ENCODE measurements at regions not wholly inside any gene's neighbourhood (a gene's known extent, or its start where the extent isn't known, plus 50 kb on each side); places are given as distances from the start of the nearest gene placed in this dataset.

DNA sequence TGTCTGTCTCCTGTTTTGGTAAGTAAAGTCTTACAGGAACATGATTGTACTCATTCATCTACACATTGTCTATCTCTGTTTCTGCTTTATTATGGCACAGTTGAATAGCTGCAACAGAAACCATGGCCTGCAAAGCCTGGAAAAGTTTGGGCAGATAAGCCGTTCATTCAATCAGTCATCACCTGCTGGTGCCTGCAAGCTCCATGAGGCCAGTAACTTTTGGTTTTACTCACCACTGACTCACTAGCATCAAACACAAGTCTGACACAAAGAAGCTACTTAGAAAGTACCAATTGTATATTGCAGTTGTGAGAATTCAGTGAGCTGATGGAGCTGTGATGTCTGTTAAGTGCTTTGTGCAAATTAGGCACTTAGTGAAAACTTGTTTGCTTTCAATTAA is 373.6 kb upstream of the SGCD start:
- CTCF ChIA-PET = no interaction called here
- Histone ChIP-seq H3K4me3 (replicated peaks in 1 of 3; ENCODE audit: insufficient read depth in 1 of 3, low read depth in 1 of 3, low read length in 3 of 3) (no peak overlapping the region), H3K27ac (ENCODE audit: insufficient read depth, low read depth, low read length) (no peak overlapping the region), H4K20me1 (replicated peaks; ENCODE audit: control insufficient read depth, extremely low read depth, insufficient read depth, low read length) (no peaks in the 10 kb centered on the region), H3K4me2 (ENCODE audit: insufficient read depth, low read length) (no peak overlapping the region), H3K9ac (replicated peaks; ENCODE audit: extremely low read depth, insufficient read depth, low read length) (no peak overlapping the region), H3K36me3 (ENCODE audit: control insufficient read depth in 2 of 2, extremely low read depth in 1 of 2, insufficient read depth in 2 of 2, low read length in 2 of 2) (no peaks in the 10 kb centered on the region), H3K4me1 (ENCODE audit: control insufficient read depth, extremely low read depth, insufficient read depth, low read length) (no peaks in the 10 kb centered on the region), H3K9me1 (replicated peaks; ENCODE audit: control insufficient read depth, extremely low read depth, insufficient read depth, low read length) (no peaks in the 10 kb centered on the region), H2AFZ (ENCODE audit: low read depth, low read length) (no peak overlapping the region), H3K79me2 (ENCODE audit: control insufficient read depth, insufficient read depth, low read length) (no peaks in the 10 kb centered on the region), H3K9me3 (replicated peaks; ENCODE audit: control insufficient read depth, insufficient read depth, low read length) (peaks cover 4% of the 10 kb centered on the region), H3K27me3 (ENCODE audit: control insufficient read depth in 2 of 2, insufficient read depth in 2 of 2, low read length in 2 of 2) (no peaks in the 10 kb centered on the region)
- intact Hi-C loops (cut with micrococcal nuclease) (no loop called here), dilution Hi-C loops (cut with MboI; ENCODE audit: extremely low pct_ligation_motif_present, low sequenced_read_pairs) (no loop called here)
- no peak for FAIRE-seq
- BruUV-seq (replicated peaks) = no TSS peak
- DNase-seq (ENCODE audit: low read depth, low spot score) = no peak
- TF ChIP-seq, protein P1, sequence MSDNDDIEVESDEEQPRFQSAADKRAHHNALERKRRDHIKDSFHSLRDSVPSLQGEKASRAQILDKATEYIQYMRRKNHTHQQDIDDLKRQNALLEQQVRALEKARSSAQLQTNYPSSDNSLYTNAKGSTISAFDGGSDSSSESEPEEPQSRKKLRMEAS (IDR thresholded peaks at IDR 0.05; ENCODE audit: insufficient read depth, insufficient read length) = no peak
- TF ChIP-seq JUN (IDR thresholded peaks at IDR 0.05; ENCODE audit: borderline replicate concordance, insufficient read depth, insufficient read length, low read depth) (no peak), EZH2 (IDR thresholded peaks at IDR 0.05; ENCODE audit: borderline replicate concordance, low read depth, low read length, severe bottlenecking) (no peak), MYC (IDR thresholded peaks at IDR 0.05; ENCODE audit: low read depth, low read length) (no peak), FOS (IDR thresholded peaks at IDR 0.05; ENCODE audit: borderline replicate concordance, insufficient read depth, low read length) (no peak), GATA2 (IDR thresholded peaks at IDR 0.05; ENCODE audit: insufficient read depth, insufficient read length, low read depth, low read length) (no peak), POLR2AphosphoS5 (IDR thresholded peaks at IDR 0.05; ENCODE audit: insufficient read depth, low read depth, low read length) (no peak), POLR2A (IDR thresholded peaks at IDR 0.05; ENCODE audit: low read depth, low read length) (no peak)
- TF ChIP-seq, protein P2, sequence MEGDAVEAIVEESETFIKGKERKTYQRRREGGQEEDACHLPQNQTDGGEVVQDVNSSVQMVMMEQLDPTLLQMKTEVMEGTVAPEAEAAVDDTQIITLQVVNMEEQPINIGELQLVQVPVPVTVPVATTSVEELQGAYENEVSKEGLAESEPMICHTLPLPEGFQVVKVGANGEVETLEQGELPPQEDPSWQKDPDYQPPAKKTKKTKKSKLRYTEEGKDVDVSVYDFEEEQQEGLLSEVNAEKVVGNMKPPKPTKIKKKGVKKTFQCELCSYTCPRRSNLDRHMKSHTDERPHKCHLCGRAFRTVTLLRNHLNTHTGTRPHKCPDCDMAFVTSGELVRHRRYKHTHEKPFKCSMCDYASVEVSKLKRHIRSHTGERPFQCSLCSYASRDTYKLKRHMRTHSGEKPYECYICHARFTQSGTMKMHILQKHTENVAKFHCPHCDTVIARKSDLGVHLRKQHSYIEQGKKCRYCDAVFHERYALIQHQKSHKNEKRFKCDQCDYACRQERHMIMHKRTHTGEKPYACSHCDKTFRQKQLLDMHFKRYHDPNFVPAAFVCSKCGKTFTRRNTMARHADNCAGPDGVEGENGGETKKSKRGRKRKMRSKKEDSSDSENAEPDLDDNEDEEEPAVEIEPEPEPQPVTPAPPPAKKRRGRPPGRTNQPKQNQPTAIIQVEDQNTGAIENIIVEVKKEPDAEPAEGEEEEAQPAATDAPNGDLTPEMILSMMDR (IDR thresholded peaks at IDR 0.05; ENCODE audit: extremely low read depth in 1 of 2, insufficient read depth in 1 of 2, low read depth in 1 of 2, low read length in 2 of 2) = no peak
- POLR2A ChIA-PET = no interaction called here

Measured in endothelial cell of umbilical vein (primary cell).